PC-9 (cell line): ENCODE measurements at regions not wholly inside any gene's neighbourhood (a gene's known extent, or its start where the extent isn't known, plus 50 kb on each side); places are given as distances from the start of the nearest gene placed in this dataset.

Experiments used
- CTCF ChIP-seq: fragments of 200-600 bp; sonication (generic); conservative IDR thresholded peaks from 2 replicates; pipeline ENCODE4 v1.6.1; 2017; ENCODE audit warnings: mixed run types, antibody characterized with exemption, mild to moderate bottlenecking, moderate library complexity
- EZH2 ChIP-seq: fragments of 200-600 bp; sonication (generic); IDR thresholded peaks from 2 replicates; pipeline ENCODE4 v1.8.0; 2017; ENCODE audit warnings: antibody characterized with exemption, low read depth

- TF ChIP-seq CTCF = no peak
- no peak for TF ChIP-seq EZH2
Observed at GRCh38 chr1:80842796-80843195, 957.9 kb upstream of the ADGRL2 start.
